WTC11 (cell line): ENCODE measurements at regions not wholly inside any gene's neighbourhood (a gene's known extent, or its start where the extent isn't known, plus 50 kb on each side); places are given as distances from the start of the nearest gene placed in this dataset.

ENCODE experiments used
- ETV6 ChIP-seq: sonication (generic); formaldehyde crosslinking; IDR thresholded peaks from 2 replicates; pipeline ENCODE4 v1.8.1; 2022; ENCODE audit warnings: mild to moderate bottlenecking, missing genetic modification reagents
- FOXP1 ChIP-seq: sonication (generic); formaldehyde crosslinking; IDR thresholded peaks from 2 replicates; pipeline ENCODE4 v1.8.0; 2022; ENCODE audit warnings: missing genetic modification reagents, mild to moderate bottlenecking, moderate library complexity, borderline replicate concordance
- TF ChIP-seq, protein P1 (sequence below): sonication (generic); formaldehyde crosslinking; IDR thresholded peaks from 2 replicates; pipeline ENCODE4 v1.8.1; 2023; ENCODE audit warnings: mild to moderate bottlenecking, moderate library complexity, missing genetic modification reagents
- TF ChIP-seq, protein P2 (sequence below): fragments of 200-600 bp; IDR thresholded peaks from 2 replicates; pipeline ENCODE4 v1.8.0; 2022; ENCODE audit warnings: antibody characterized with exemption

DNA sequence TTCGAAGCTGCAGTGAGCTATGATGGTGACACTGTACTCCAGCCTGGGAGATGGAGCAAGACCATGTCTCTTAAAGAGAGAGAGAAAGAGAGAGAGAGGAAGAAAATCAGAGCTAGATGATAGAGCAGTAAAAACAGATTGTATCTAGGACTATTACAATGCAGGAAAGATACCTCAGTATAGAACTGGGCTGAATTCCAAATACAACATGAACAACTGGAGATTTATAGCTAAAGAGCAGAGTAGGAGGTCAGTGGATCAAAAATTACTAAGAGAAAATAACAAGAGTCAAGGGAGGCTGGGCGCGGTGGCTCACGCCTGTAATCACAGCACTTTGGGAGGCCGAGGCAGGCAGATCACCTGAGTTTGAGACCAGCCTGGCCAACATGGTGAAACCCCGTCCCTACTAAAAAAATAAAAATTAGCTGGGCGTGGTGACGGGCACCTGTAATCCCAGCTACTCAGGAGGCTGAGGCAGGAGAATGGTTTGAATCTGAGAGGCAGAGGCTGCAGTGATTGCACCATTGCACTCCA is 100.7 kb upstream of the MSH6 start:
- TF ChIP-seq FOXP1 (CRISPR knock-in tag) (no peak), ETV6 (CRISPR knock-in tag) (no peak)
- TF ChIP-seq, protein P1, sequence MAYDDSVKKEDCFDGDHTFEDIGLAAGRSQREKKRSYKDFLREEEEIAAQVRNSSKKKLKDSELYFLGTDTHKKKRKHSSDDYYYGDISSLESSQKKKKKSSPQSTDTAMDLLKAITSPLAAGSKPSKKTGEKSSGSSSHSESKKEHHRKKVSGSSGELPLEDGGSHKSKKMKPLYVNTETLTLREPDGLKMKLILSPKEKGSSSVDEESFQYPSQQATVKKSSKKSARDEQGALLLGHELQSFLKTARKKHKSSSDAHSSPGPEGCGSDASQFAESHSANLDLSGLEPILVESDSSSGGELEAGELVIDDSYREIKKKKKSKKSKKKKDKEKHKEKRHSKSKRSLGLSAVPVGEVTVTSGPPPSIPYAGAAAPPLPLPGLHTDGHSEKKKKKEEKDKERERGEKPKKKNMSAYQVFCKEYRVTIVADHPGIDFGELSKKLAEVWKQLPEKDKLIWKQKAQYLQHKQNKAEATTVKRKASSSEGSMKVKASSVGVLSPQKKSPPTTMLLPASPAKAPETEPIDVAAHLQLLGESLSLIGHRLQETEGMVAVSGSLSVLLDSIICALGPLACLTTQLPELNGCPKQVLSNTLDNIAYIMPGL, result no peak
- TF ChIP-seq, protein P2, sequence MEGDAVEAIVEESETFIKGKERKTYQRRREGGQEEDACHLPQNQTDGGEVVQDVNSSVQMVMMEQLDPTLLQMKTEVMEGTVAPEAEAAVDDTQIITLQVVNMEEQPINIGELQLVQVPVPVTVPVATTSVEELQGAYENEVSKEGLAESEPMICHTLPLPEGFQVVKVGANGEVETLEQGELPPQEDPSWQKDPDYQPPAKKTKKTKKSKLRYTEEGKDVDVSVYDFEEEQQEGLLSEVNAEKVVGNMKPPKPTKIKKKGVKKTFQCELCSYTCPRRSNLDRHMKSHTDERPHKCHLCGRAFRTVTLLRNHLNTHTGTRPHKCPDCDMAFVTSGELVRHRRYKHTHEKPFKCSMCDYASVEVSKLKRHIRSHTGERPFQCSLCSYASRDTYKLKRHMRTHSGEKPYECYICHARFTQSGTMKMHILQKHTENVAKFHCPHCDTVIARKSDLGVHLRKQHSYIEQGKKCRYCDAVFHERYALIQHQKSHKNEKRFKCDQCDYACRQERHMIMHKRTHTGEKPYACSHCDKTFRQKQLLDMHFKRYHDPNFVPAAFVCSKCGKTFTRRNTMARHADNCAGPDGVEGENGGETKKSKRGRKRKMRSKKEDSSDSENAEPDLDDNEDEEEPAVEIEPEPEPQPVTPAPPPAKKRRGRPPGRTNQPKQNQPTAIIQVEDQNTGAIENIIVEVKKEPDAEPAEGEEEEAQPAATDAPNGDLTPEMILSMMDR, result no peak
